Left lung (tissue), 4 donors: ENCODE measurements at regions not wholly inside any gene's neighbourhood (a gene's known extent, or its start where the extent isn't known, plus 50 kb on each side); places are given as distances from the start of the nearest gene placed in this dataset.

ENCODE experiments used
- ATAC-seq: fragments of 200-7000 bp; cut with Tn5 transposase; one replicate; pipeline ENCODE4 v1.9.1; 2020; ENCODE audit warnings: moderate library complexity
- DNase-seq, 4 donors: peaks; one replicate each; pipeline ENCODE4 v3.0.0-alpha.2; 2013 to 2020
- H3K27ac ChIP-seq, 2 donors: fragments of 200-600 bp; sonication (generic) in 1 of 2; one replicate each; pipeline versions ENCODE4 v1.5.0 to v1.8.0; 2020 to 2021
- H3K27me3 ChIP-seq, 2 donors: fragments of 200-600 bp; sonication (generic) in 1 of 2; one replicate each; pipeline versions ENCODE4 v1.5.0 to v1.8.0; 2020 to 2021
- H3K36me3 ChIP-seq, 2 donors: fragments of 200-600 bp; sonication (generic) in 1 of 2; one replicate each; pipeline versions ENCODE4 v1.5.0 to v1.8.0; 2020 to 2021
- H3K4me1 ChIP-seq, 2 donors: fragments of 200-600 bp; one replicate each; pipeline ENCODE4 v1.8.0; 2021
- H3K4me3 ChIP-seq, 2 donors: fragments of 200-600 bp; sonication (generic) in 1 of 2; one replicate each; pipeline versions ENCODE4 v1.5.0 to v1.8.0; 2020 to 2021; ENCODE audit warnings: mild to moderate bottlenecking in 1 of 2
- H3K9me3 ChIP-seq, 2 donors: fragments of 200-600 bp; sonication (generic) in 1 of 2; one replicate each; pipeline versions ENCODE4 v1.5.0 to v1.8.0; 2020 to 2021
- intact Hi-C, 2 donors: fragments of 100-400 bp; cut with DNase I; formaldehyde crosslinking; loops; one replicate each; pipeline versions ENCODE4 v1.11.2 to v1.14.2; 2022
- TF ChIP-seq, protein P1 (sequence below), 2 donors: fragments of 200-600 bp; sonication (generic) in 1 of 2; IDR thresholded peaks; one replicate each; pipeline versions ENCODE4 v1.5.0 to v1.8.0; 2021; ENCODE audit warnings: antibody characterized with exemption in 2 of 2
- donor health status: DM: no; HTN: yes; CAD: no.
- donor health status: DM: no; HTN: no; CAD: no.

- intact Hi-C loops, result no loop called here
- H3K36me3 ChIP-seq, result no peaks in the 10 kb centered on the region
- no peaks in the 10 kb centered on the region for H3K27me3 ChIP-seq
- H3K9me3 ChIP-seq, result peaks cover 0 to 7% of the 10 kb centered on the region in 2 donors
- DNase-seq (peak in 1 of 4 donors; percentile 7), ATAC-seq (peak; percentile 51)
- no peaks in the 10 kb centered on the region for H3K4me1 ChIP-seq
- H3K4me3 ChIP-seq, result no peak overlapping the region
- TF ChIP-seq, protein P1, sequence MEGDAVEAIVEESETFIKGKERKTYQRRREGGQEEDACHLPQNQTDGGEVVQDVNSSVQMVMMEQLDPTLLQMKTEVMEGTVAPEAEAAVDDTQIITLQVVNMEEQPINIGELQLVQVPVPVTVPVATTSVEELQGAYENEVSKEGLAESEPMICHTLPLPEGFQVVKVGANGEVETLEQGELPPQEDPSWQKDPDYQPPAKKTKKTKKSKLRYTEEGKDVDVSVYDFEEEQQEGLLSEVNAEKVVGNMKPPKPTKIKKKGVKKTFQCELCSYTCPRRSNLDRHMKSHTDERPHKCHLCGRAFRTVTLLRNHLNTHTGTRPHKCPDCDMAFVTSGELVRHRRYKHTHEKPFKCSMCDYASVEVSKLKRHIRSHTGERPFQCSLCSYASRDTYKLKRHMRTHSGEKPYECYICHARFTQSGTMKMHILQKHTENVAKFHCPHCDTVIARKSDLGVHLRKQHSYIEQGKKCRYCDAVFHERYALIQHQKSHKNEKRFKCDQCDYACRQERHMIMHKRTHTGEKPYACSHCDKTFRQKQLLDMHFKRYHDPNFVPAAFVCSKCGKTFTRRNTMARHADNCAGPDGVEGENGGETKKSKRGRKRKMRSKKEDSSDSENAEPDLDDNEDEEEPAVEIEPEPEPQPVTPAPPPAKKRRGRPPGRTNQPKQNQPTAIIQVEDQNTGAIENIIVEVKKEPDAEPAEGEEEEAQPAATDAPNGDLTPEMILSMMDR (IDR thresholded peaks at IDR 0.05), result no peak
- no peak overlapping the region for H3K27ac ChIP-seq
Measured at GRCh38 chr13:89900104-89900765, 1447.3 kb upstream of the MIR17HG start.

- DNase-seq (no peak), ATAC-seq (no peak)
- Histone ChIP-seq H3K4me1 (no peaks in the 10 kb centered on the region), H3K27ac (no peak overlapping the region), H3K9me3 (peaks cover 0 to 7% of the 10 kb centered on the region in 2 donors), H3K36me3 (no peaks in the 10 kb centered on the region), H3K27me3 (no peaks in the 10 kb centered on the region), H3K4me3 (no peak overlapping the region)
- TF ChIP-seq, protein P1 (IDR thresholded peaks at IDR 0.05), result no peak
- intact Hi-C loops, result no loop called here
Measured at GRCh38 chr13:89902223-89902622, 1445.3 kb upstream of the MIR17HG start.

DNA sequence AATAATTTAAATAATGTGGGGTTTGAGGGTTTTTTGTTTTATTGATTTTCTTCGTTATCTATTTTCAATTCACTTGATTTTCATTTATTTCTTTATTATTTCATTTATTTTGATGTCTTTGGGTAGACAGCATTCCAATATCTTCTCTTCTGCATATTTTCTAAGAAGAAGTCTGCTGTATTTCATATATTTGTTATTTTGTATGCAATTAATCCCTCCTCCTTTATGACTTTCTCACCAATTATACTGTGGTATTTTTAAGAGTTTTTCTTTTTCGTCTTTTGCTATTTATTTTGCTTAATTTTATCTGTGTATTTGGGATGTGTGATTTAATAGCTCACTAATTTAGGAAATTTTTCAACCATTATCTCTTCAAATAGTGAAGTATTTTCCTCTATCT, 1444.4 kb upstream of the MIR17HG start:
- Histone ChIP-seq H3K27me3 (no peaks in the 10 kb centered on the region), H3K4me1 (no peaks in the 10 kb centered on the region), H3K4me3 (no peak overlapping the region), H3K27ac (no peak overlapping the region), H3K9me3 (peaks cover 0 to 7% of the 10 kb centered on the region in 2 donors), H3K36me3 (no peaks in the 10 kb centered on the region)
- TF ChIP-seq, protein P1 (IDR thresholded peaks at IDR 0.05), result no peak
- intact Hi-C loops, result no loop called here
- DNase-seq (no peak), ATAC-seq (no peak)

- peaks cover 0 to 1% of the 10 kb centered on the region in 2 donors for H3K9me3 ChIP-seq
- DNase-seq (peak in 1 of 4 donors; percentile 43), ATAC-seq (no peak)
- H3K27ac ChIP-seq, result no peak overlapping the region
- no peak overlapping the region for H3K4me3 ChIP-seq
- TF ChIP-seq, protein P1 (IDR thresholded peaks at IDR 0.05), result no peak
- no peaks in the 10 kb centered on the region for H3K4me1 ChIP-seq
- H3K36me3 ChIP-seq, result no peaks in the 10 kb centered on the region
- intact Hi-C loops, result no loop called here
- no peaks in the 10 kb centered on the region for H3K27me3 ChIP-seq
Measured at GRCh38 chr13:89910166-89910565, 1437.3 kb upstream of the MIR17HG start.

DNA sequence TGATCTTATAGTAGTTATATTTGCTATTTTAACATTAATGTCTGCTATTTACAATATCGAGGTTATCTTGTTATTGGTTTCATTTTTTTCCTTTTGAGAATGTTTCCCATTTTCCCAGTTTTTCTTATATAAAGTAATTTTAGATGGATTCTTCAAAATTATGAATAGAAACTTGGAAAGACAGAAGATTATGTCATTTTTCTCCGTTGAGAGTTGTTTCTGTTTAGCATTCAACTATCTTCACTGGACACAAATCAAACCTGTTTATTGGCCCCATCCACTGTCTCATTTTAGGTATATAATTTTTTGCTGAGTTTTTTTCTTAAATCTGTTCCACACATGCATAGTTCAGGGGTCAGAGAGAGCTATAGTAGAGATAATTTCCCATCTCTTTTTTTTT, 1430.9 kb upstream of the MIR17HG start:
- H3K27me3 ChIP-seq, result no peaks in the 10 kb centered on the region
- no peak for DNase-seq
- intact Hi-C loops, result no loop called here

More for the DNA sequence above, 1430.9 kb upstream of the MIR17HG start:
- TF ChIP-seq, protein P1 (IDR thresholded peaks at IDR 0.05), result no peak
- no peaks in the 10 kb centered on the region for H3K9me3 ChIP-seq
- no peak overlapping the region for H3K27ac ChIP-seq
- H3K4me3 ChIP-seq, result no peak overlapping the region
- ATAC-seq, result no peak
- no peaks in the 10 kb centered on the region for H3K36me3 ChIP-seq
- H3K4me1 ChIP-seq, result no peaks in the 10 kb centered on the region
